Activated CD8-positive, alpha-beta memory T cell treated with anti-CD3 and anti-CD28 coated beads for 1 hour (primary cell): ENCODE measurements at regions not wholly inside any gene's neighbourhood (a gene's known extent, or its start where the extent isn't known, plus 50 kb on each side); places are given as distances from the start of the nearest gene placed in this dataset.
"Not testable (repeated sequence)": the region's sequence is repeated elsewhere in the genome, so short reads cannot be mapped to it uniquely, and the experiment has no call there.

Experiments
- DNase-seq, 2 donors: peaks; one replicate each; pipeline ENCODE4 v3.0.0-alpha.2; 2020; ENCODE audit warnings: low read depth in 1 of 2; ENCODE audit errors: extremely low read depth in 1 of 2

- DNase-seq, result no peak
Measured at GRCh38 chr2:194345347-194345746, 1311.7 kb upstream of the SLC39A10 start.

DNA sequence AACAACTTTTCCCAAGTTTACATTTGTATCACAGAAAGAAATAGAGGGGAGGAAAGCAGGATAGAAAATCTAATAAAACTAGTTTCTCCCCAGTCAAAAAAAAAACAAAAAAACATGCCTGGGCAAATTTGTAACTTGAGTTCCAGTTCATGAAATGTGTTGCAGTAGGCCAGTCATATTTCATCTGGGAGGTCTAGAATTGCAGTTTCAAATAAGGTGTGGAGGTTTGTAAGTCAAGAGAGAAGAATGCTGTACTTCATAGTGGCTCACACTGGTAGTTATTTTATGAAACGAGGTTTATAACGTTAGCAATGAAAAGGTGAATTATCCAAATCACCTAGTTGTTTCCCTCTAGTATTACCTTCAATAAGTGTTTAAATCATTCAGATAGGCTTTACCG is 1313.9 kb upstream of the SLC39A10 start:
- DNase-seq, result no peak

DNA sequence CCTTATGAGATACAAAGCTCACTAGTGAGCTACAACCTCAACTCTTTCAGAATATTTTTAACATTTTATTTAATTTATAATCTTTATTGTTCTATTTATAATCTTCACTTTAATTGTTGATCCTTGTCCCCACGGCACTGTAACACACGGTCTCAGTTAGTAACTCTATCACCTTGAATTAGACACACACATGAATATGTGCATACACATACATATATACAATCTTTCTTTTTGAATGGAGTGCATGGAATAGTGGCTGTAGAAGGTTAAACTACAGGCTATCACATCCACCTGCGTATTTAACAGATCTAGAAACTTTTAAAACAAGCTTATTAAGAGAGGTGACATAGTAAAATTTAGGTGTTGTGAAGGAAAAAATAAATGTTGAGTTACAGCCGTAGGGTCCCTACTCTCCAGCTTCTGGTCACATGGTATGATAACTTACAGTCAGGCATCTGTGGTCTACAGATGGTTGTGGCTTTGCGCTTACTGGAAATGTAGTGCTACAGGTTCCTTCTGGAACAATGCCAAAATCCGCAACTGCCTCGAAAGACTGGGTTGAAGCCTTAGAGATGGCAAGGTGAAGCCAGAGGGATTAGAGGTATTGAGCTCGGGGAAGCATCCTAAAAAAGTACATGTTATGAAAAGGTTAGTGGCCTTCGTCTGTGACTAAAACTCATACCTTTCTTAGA is 1324.1 kb upstream of the SLC39A10 start:
- no peak for DNase-seq

GRCh38 chr2:194328456-194328855 is 1328.6 kb upstream of the SLC39A10 start:
- no peak for DNase-seq

- DNase-seq, result no peak
Measured at GRCh38 chr2:194327196-194327888, 1329.7 kb upstream of the SLC39A10 start.

- DNase-seq, result no peak
Measured at GRCh38 chr2:194323740-194324139, 1333.3 kb upstream of the SLC39A10 start.

- no peak for DNase-seq
Measured at GRCh38 chr2:194320520-194320919, 1336.5 kb upstream of the SLC39A10 start.

- DNase-seq, result no peak
Measured at GRCh38 chr2:194319222-194319992, 1337.6 kb upstream of the SLC39A10 start.

GRCh38 chr2:194314042-194314441 is 1343.0 kb upstream of the SLC39A10 start:
- DNase-seq, result no peak

- no peak for DNase-seq
Measured at GRCh38 chr2:194304191-194304590, 1352.8 kb upstream of the SLC39A10 start.

DNA sequence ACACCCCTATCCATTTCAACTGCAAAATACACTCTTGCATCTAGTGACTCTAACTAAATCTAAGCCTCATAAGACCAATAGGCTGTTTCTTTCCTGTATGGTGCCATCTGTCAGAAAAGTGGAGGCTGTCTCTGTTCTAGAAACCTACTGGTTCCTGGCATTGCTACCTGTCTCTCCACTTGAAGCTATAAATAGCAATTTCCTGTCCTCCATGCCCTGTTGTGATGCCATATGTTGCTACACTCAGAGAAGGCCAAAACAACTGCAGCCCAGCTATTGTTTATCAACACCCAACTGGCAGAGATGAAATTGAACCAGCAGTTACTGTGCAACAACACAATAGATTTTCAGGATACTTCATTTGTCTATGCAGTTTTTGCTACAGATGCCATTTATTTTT is 1355.1 kb upstream of the SLC39A10 start:
- DNase-seq, result no peak

GRCh38 chr2:194294156-194294555 is 1362.9 kb upstream of the SLC39A10 start:
- DNase-seq, result no peak

- DNase-seq, result no peak
Measured at GRCh38 chr2:194291104-194291503, 1365.9 kb upstream of the SLC39A10 start.

DNA sequence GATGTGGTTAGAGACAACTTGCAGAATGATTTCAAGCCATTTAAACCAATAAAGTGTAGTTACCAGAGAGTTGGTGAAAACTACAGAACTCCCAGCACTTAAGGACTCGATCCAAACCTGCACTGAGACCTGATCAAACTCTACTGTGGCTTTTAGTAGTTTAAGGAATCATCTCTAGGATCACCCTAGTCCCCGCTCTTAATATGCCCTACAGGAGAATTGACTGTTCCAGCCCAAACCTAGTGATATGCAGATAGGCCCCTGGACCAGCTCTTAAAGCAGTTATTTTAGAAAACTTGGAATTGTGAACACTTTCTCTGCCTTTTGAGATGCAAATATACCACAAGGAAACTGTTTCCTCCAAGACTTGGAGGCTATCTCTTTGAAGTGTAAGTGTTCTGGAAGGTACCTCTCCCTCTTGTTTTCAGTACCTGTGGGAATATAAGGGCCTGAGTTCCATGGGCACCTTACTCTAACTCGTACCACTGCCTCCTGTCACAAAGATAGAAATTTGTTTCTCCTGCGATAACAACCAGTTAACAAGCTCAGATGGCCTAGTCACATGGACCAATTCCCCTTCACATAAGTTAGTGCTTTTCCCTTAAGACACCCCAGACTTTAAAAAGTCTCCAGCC is 1367.2 kb upstream of the SLC39A10 start:
- no peak for DNase-seq

DNA sequence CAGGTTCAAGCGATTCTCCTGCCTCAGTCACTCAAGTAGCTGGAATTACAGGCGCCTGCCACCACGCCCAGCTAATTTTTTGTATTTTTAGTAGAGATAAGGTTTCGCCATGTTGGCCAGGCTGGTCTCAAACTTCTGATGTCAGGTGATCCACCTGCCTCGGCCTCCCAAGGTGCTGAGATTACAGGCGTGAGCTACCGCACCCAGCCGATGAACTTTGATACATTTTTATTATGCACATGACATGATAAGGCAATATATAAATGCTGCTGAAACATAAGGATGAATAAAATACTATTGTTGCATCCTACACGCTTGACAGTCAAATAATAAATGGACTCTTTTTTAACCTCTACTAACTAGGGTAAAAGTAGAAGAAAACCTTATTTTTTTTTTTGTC is 1380.4 kb upstream of the SLC39A10 start:
- DNase-seq, result not testable (repeated sequence)

GRCh38 chr2:194271293-194271961 is 1385.6 kb upstream of the SLC39A10 start:
- no peak for DNase-seq

DNA sequence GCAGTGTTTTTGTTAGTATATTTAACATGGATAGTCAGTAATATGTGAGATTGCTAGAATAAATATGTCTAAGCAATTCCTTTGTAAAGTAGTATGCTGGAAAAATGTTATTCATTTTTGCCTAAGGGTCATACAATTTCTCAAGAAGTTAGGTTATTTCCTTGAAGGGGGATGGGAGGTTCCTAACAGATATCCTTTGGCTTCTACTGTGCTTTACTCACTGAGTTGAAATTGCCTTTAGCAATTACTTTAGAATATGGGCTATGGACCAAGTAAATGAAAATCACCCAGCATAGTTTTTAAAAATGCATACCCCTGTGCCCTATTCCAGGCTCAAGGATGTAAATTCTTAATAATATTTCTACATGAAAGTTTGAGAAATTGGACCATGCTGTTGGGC is 1386.4 kb upstream of the SLC39A10 start:
- DNase-seq, result no peak

DNA sequence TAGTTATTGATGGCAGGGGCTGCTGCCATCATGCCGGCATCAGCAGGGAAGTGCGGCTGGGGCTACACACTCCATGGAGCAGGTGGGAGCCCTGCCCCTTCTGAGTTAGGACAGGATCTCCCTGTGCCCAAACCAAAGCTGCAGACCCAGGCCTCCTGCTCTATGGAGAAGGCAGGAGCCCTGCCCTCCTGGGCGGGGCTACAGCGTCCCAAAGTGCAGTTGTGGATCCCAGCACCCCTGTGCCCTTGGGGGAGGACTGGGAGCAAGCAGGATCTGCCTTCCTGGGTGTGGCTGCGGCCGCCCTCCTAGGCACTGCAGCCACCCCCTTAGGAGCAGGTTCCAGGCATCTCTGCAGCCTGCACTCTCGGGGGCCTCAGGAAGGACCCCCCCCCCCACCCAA is 1392.4 kb upstream of the SLC39A10 start:
- DNase-seq, result no peak

- no peak for DNase-seq
Measured at GRCh38 chr2:194260185-194260584, 1396.8 kb upstream of the SLC39A10 start.

GRCh38 chr2:194257095-194257494 is 1399.9 kb upstream of the SLC39A10 start:
- DNase-seq, result no peak
